Testis (tissue), 2 donors: ENCODE measurements at regions not wholly inside any gene's neighbourhood (a gene's known extent, or its start where the extent isn't known, plus 50 kb on each side); places are given as distances from the start of the nearest gene placed in this dataset.
"Not testable (repeated sequence)": the region's sequence is repeated elsewhere in the genome, so short reads cannot be mapped to it uniquely, and the experiment has no call there.

ENCODE experiments used
- DNase-seq: peaks from one replicate; pipeline ENCODE4 v3.0.0-alpha.2; 2019
- H3K27ac ChIP-seq, 2 donors: fragments of 200-600 bp; sonication (generic); one replicate each; pipeline ENCODE4 v1.5.1; 2019
- H3K27me3 ChIP-seq: fragments of 200-600 bp; sonication (generic); one replicate; pipeline ENCODE4 v1.5.1; 2019
- H3K36me3 ChIP-seq: fragments of 200-600 bp; sonication (generic); one replicate; pipeline ENCODE4 v1.5.1; 2017; ENCODE audit warnings: low read depth; ENCODE audit errors: missing control alignments
- H3K4me1 ChIP-seq: fragments of 200-600 bp; sonication (generic); one replicate; pipeline ENCODE4 v1.5.1; 2019
- H3K4me3 ChIP-seq, 2 donors: fragments of 200-600 bp; sonication (generic); one replicate each; pipeline ENCODE4 v1.5.1; 2017 to 2019
- H3K9me3 ChIP-seq: fragments of 200-600 bp; sonication (generic); one replicate; pipeline ENCODE4 v1.5.1; 2017
- CTCF ChIP-seq, 3 experiments: fragments of 450-650 bp in 2 of 3; fragments of 200-600 bp in 1 of 3; sonication (generic) in 1 of 3; IDR thresholded peaks; one replicate each; pipeline ENCODE4 v1.5.1; 2016 to 2019; ENCODE audit warnings: antibody characterized with exemption in 3 of 3, mild to moderate bottlenecking in 2 of 3, moderate library complexity in 1 of 3
- POLR2A ChIP-seq: fragments of 450-650 bp; IDR thresholded peaks from one replicate; pipeline ENCODE4 v1.6.1; 2017; ENCODE audit warnings: antibody characterized with exemption, mild to moderate bottlenecking, moderate library complexity
- WGBS, 2 donors: methylation state at CpG; one replicate each; pipeline ENCODE4 v1.1.5; 2018; 5-methylcytosine and 5-hydroxymethylcytosine counted together
- intact Hi-C: fragments of 100-400 bp; cut with DNase I; formaldehyde crosslinking; loops from one replicate; pipeline ENCODE4 v1.15.1; 2023; ENCODE audit warnings: low total_unique reads

- H3K36me3 ChIP-seq, DNase-seq, H3K27me3 ChIP-seq, H3K9me3 ChIP-seq, intact Hi-C loops, H3K4me3 ChIP-seq, H3K4me1 ChIP-seq, H3K27ac ChIP-seq: not testable (repeated sequence)
- WGBS, 2 donors: no CpG with 5 or more reads among the region's 6 CpGs
Observed at GRCh38 chr12:131304642-131305041, 350.9 kb downstream of the ADGRD1 start.

- H3K27ac ChIP-seq: no peak overlapping the region
- DNase-seq: no peak
- H3K4me3 ChIP-seq: no peak overlapping the region
- TF ChIP-seq CTCF (IDR thresholded peaks at IDR 0.05): no peak
- no peak for TF ChIP-seq POLR2A
- WGBS, 2 donors: 66 to 79% methylated on average over 5 of the region's 5 CpGs
- no peaks in the 10 kb centered on the region for H3K36me3 ChIP-seq
- H3K9me3 ChIP-seq: no peaks in the 10 kb centered on the region
- intact Hi-C loops: loop anchor here (5.0 to 10.0 kb wide), 2 partner anchors 333 to 765 kb away; no protein-coding TSS in a partner anchor
- no peaks in the 10 kb centered on the region for H3K27me3 ChIP-seq
- no peaks in the 10 kb centered on the region for H3K4me1 ChIP-seq
Observed at GRCh38 chr12:131309700-131310099, 356.0 kb downstream of the ADGRD1 start.

- not testable (repeated sequence) for DNase-seq, H3K36me3 ChIP-seq, H3K4me1 ChIP-seq, H3K4me3 ChIP-seq, H3K27ac ChIP-seq, H3K27me3 ChIP-seq, H3K9me3 ChIP-seq
- intact Hi-C loops: loop anchor here (5.0 to 10.0 kb wide), 2 partner anchors 332 to 766 kb away; no protein-coding TSS in a partner anchor
- WGBS, 2 donors: 73 to 80% methylated on average over 18 of the region's 22 CpGs
Observed at GRCh38 chr12:131310227-131310969, 356.7 kb downstream of the ADGRD1 start.

GRCh38 chr12:131311279-131311722 is 357.6 kb downstream of the ADGRD1 start:
- not testable (repeated sequence) for DNase-seq, H3K4me1 ChIP-seq, H3K27ac ChIP-seq, H3K27me3 ChIP-seq, H3K9me3 ChIP-seq, H3K36me3 ChIP-seq, H3K4me3 ChIP-seq
- WGBS, 2 donors: 22 to 23% methylated on average over 10 of the region's 12 CpGs
- intact Hi-C loops: loop anchor here (5.0 to 10.0 kb wide), 2 partner anchors 331 to 766 kb away; no protein-coding TSS in a partner anchor

- 37 to 42% methylated on average over 10 of the region's 10 CpGs for WGBS, 2 donors
Observed at GRCh38 chr12:131311764-131312163, 358.1 kb downstream of the ADGRD1 start.

GRCh38 chr12:131312382-131312781 is 358.7 kb downstream of the ADGRD1 start:
- H3K27ac ChIP-seq, H3K27me3 ChIP-seq, DNase-seq, H3K4me1 ChIP-seq, H3K9me3 ChIP-seq, H3K36me3 ChIP-seq, H3K4me3 ChIP-seq: not testable (repeated sequence)
- intact Hi-C loops: loop anchor here (5.0 to 10.0 kb wide), 2 partner anchors 330 to 768 kb away; no protein-coding TSS in a partner anchor
- 76 to 84% methylated on average over 4 to 5 of the region's 9 CpGs for WGBS, 2 donors

More at GRCh38 chr12:131311764-131312163, 358.1 kb downstream of the ADGRD1 start:
- intact Hi-C loops: loop anchor here (5.0 to 10.0 kb wide), 2 partner anchors 331 to 767 kb away; no protein-coding TSS in a partner anchor
- Histone ChIP-seq H3K27ac (no peak overlapping the region), H3K4me3 (no peak overlapping the region), H3K4me1 (no peaks in the 10 kb centered on the region), H3K9me3 (no peaks in the 10 kb centered on the region), H3K27me3 (no peaks in the 10 kb centered on the region), H3K36me3 (no peaks in the 10 kb centered on the region)
- TF ChIP-seq CTCF (IDR thresholded peaks at IDR 0.05) (no peak), POLR2A (no peak)
- no peak for DNase-seq
